GM18505 (cell line): ENCODE measurements at regions not wholly inside any gene's neighbourhood (a gene's known extent, or its start where the extent isn't known, plus 50 kb on each side); places are given as distances from the start of the nearest gene placed in this dataset.
"Not testable (repeated sequence)": the region's sequence is repeated elsewhere in the genome, so short reads cannot be mapped to it uniquely, and the experiment has no call there.

Source experiments
- ATAC-seq: cut with Tn5 transposase; IDR thresholded peaks from one replicate; pipeline ENCODE4 v1.9.1; 2021; ENCODE audit not compliant: unreplicated experiment
- POLR2A ChIP-seq: IDR thresholded peaks from 4 replicates; pipeline ENCODE4 v1.6.1; 2011; ENCODE audit warnings: borderline replicate concordance; ENCODE audit not compliant: insufficient read depth, insufficient read length; ENCODE audit errors: extremely low read depth

GRCh38 chr6:92109956-92110355 is 1309.4 kb downstream of the EPHA7 start:
- no peak for ATAC-seq
- TF ChIP-seq POLR2A = no peak

DNA sequence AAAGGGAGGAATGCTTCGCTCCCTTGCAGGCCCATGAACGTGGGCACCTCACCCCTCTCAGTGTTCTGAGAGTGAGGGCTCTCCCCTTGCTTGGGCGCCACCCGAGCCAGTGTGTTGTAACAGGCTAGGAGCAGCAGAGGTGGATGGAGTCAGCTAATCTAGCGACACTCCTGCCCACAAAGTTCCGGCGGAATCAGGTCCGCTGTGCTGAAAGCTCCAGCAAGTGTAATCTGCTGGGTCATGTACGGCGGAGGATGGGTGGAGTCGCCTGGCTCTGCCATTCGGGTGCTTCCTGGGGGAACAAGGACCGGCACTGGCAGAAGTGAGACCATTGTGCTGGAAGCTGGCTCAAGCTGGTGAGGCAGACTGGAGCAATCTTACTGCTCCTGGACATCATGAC is 1310.1 kb downstream of the EPHA7 start:
- TF ChIP-seq POLR2A = no peak

GRCh38 chr6:92086750-92087149 is 1332.6 kb downstream of the EPHA7 start:
- no peak for ATAC-seq
- TF ChIP-seq POLR2A = no peak

More for the DNA sequence above, 1310.1 kb downstream of the EPHA7 start:
- ATAC-seq = no peak

- ATAC-seq = not testable (repeated sequence)
These were observed 1335.4 kb downstream of the EPHA7 start for GRCh38 chr6:92083914-92084313.

DNA sequence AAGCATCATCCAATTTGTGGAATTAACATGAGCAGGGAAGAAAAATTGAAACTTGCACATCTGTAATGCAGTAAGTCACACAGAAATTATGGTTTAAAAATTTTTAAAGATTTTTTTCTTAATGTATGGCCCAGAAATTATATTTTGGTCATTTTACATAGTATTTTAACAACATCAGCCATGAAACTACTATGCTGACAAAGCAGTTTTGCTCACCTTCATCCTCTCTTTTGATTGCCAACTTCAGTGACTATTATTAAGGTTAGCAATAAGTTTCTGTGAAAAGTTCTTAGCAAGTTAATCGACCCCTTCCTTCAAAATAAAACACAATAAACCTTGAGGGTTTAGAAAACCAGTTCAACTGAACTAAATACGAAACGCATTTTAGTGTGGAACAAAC is 1347.0 kb downstream of the EPHA7 start:
- no peak for ATAC-seq
- no peak for TF ChIP-seq POLR2A

- ATAC-seq = no peak
- TF ChIP-seq POLR2A = no peak
These were observed 1349.6 kb downstream of the EPHA7 start for GRCh38 chr6:92069781-92070180.

GRCh38 chr6:92052513-92052912 is 1366.8 kb downstream of the EPHA7 start:
- ATAC-seq = no peak

DNA sequence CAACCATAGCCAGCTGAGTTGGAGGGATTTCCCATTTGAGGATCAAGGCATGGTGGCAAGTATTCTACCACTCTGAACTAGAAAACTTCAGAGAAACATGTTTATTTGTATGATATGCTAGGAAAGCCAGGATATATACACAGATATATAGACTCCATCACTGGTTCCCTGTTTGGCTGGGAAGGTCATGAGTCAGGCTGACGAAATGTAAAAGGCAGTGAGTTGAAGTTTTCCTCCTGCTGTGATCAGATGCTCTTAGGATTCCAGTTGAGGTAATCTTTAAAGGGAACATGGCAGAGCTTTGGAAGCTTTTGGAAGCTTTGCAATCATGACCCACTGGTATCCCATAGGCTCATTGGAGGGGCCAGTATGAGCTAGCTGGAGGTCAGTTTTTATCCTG is 1369.1 kb downstream of the EPHA7 start:
- no peak for ATAC-seq
- TF ChIP-seq POLR2A = no peak

More at GRCh38 chr6:92052513-92052912, 1366.8 kb downstream of the EPHA7 start:
- no peak for TF ChIP-seq POLR2A

GRCh38 chr6:92047860-92048259 is 1371.5 kb downstream of the EPHA7 start:
- ATAC-seq = no peak
- TF ChIP-seq POLR2A = no peak

DNA sequence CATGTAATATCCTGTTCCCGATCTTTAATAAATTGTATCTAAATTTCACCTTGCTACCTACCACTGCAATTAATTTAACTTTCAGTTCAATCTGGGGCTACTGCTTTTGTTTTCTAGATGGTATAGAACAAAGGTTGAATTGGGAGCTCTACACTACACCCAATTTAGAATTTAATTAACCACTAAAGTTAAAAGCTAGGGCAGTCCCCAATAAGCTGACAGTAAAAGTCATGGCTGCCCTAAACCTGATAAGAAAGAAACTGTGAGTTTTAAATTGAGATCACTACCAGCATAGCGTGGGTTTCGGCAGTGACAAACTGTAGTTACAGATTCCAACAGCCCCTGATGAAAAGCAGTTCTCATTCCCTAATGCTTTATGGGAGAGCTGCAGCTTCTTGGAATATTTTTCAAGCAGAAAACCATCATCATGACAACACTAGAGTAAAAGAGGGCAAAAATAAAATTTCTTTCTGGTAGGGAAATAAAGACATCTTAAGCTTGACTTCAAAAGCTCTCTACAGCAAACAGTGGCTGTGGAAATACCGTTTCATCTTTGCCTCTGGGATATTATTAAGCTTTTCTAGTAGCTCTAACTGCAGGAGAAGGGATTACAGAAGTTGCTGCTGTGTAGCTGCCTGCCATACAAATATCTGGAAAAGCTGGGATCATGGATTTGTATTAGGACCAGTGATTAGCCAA is 1372.1 kb downstream of the EPHA7 start:
- no peak for TF ChIP-seq POLR2A
- no peak for ATAC-seq

GRCh38 chr6:92044312-92044711 is 1375.0 kb downstream of the EPHA7 start:
- no peak for ATAC-seq
- no peak for TF ChIP-seq POLR2A

DNA sequence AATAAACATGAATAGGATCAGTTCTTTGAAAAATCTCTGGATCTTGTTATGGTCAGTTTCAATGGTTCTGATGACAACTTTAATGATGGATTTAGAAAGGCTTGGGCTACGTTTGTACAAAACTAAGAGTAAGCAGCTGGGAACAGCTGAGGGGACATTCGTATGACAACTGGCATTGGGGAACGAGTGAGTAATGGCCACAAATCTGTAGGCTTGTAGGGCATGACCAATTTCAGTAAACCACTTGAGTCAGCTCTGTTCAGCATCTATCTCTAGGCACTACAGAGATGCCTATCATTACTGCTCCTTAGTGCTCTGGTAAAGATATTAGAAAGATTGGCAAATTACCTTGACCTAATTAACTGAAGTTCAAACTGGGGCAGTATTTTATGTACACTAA is 1375.6 kb downstream of the EPHA7 start:
- TF ChIP-seq POLR2A = no peak
- ATAC-seq = no peak

GRCh38 chr6:92026878-92027277 is 1392.5 kb downstream of the EPHA7 start:
- no peak for ATAC-seq
- no peak for TF ChIP-seq POLR2A

DNA sequence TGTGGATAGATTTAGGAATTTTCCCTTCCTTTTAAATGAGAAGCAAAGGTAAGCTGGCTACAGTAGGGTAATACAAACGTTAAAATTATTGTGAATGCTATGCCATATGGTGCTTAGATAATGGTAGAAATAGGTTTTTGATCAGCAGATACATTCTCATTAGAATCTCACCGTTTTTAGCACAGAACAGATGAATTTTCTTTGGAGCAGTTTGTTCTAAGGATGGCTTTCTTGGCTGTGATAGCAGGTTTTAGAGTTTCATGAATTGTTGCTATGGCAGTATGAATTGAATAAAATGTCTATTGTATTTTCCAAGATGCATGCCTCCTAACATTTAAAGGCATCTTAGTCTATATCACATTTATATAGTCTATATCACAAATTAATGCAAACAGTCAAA is 1394.5 kb downstream of the EPHA7 start:
- ATAC-seq = no peak
- no peak for TF ChIP-seq POLR2A

DNA sequence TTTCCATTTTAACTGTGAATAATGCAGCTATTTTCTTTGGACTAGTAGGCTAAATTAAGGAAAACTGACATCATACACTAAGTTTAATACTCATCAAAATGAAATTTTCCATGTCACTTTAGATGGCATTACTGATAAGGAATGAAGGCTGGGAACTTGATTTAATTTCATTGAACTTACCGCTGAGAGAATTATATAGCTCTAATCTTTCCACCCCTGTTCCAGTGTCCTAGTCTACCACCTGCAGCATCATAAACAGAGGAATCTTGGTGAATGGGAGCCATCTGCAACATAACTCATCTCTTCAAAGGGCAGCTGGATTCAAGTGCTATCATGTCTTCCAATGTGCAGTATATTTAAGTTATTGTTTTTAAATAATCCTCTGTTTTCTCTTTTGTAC is 1395.2 kb downstream of the EPHA7 start:
- ATAC-seq = no peak
- TF ChIP-seq POLR2A = no peak
